Liver (tissue), 8 donors: ENCODE measurements at regions not wholly inside any gene's neighbourhood (a gene's known extent, or its start where the extent isn't known, plus 50 kb on each side); places are given as distances from the start of the nearest gene placed in this dataset.

Experiments used
- DNase-seq: peaks from one replicate; pipeline ENCODE4 v3.0.0-alpha.2; 2017; ENCODE audit warnings: low spot score
- H3K27ac ChIP-seq, 2 donors: one replicate each; pipeline ENCODE4 v1.7.0; 2013; ENCODE audit warnings: inconsistent platforms in 2 of 2, low read length in 2 of 2, control low read depth in 1 of 2, low read depth in 1 of 2, mild to moderate bottlenecking in 1 of 2
- H3K27me3 ChIP-seq, 4 donors: one replicate each; pipeline versions ENCODE4 v1.6.1 to v1.7.0; 2013; ENCODE audit warnings: low read length in 3 of 4, inconsistent platforms in 1 of 4, mild to moderate bottlenecking in 1 of 4, moderate library complexity in 1 of 4; ENCODE audit not compliant: control insufficient read depth in 4 of 4, insufficient read depth in 4 of 4
- H3K36me3 ChIP-seq, 4 donors: one replicate each; pipeline versions ENCODE4 v1.6.1 to v1.7.0; 2013; ENCODE audit warnings: low read length in 3 of 4, mild to moderate bottlenecking in 3 of 4, low read depth in 1 of 4, moderate library complexity in 1 of 4; ENCODE audit not compliant: control insufficient read depth in 4 of 4, insufficient read depth in 3 of 4
- H3K4me1 ChIP-seq, 4 donors: one replicate each; pipeline versions ENCODE4 v1.6.1 to v1.7.0; 2013; ENCODE audit warnings: low read length in 3 of 4, mild to moderate bottlenecking in 3 of 4, moderate library complexity in 1 of 4; ENCODE audit not compliant: control insufficient read depth in 4 of 4, insufficient read depth in 4 of 4
- H3K4me3 ChIP-seq, 3 donors: one replicate each; pipeline versions ENCODE4 v1.6.1 to v1.7.0; 2013; ENCODE audit warnings: low read length in 3 of 3, control low read depth in 1 of 3, low read depth in 1 of 3, mild to moderate bottlenecking in 1 of 3
- H3K9ac ChIP-seq, 2 donors: one replicate each; pipeline ENCODE4 v1.7.0; 2013; ENCODE audit warnings: low read length in 2 of 2, mild to moderate bottlenecking in 2 of 2, moderate library complexity in 2 of 2, control low read depth in 1 of 2, low read depth in 1 of 2
- H3K9me3 ChIP-seq, 4 donors: one replicate each; pipeline versions ENCODE4 v1.6.1 to v1.7.0; 2013; ENCODE audit warnings: low read length in 3 of 4; ENCODE audit not compliant: control insufficient read depth in 4 of 4
- ATF3 ChIP-seq: IDR thresholded peaks from 2 replicates; pipeline ENCODE4 v1.6.1; 2016; ENCODE audit warnings: antibody characterized with exemption
- CTCF ChIP-seq: fragments of 150-350 bp; IDR thresholded peaks from 2 replicates; pipeline ENCODE4 v1.5.1; 2017; ENCODE audit warnings: improper control_type of control experiment, low read depth, low read length; ENCODE audit not compliant: missing input control
- EGR1 ChIP-seq, 2 donors: IDR thresholded peaks; 2 replicates each; pipeline ENCODE4 v1.6.1; 2016 to 2018; ENCODE audit warnings: antibody characterized with exemption in 2 of 2, low read depth in 2 of 2
- FOXA1 ChIP-seq: IDR thresholded peaks from 2 replicates; pipeline ENCODE4 v1.6.1; 2016; ENCODE audit warnings: antibody characterized with exemption
- FOXA2 ChIP-seq: IDR thresholded peaks from 2 replicates; pipeline ENCODE4 v1.6.1; 2016; ENCODE audit warnings: antibody characterized with exemption
- GABPA ChIP-seq, 2 donors: IDR thresholded peaks in 1 of 2; conservative IDR thresholded peaks in 1 of 2; 2 replicates each; pipeline ENCODE4 v1.6.1; 2016; ENCODE audit warnings: antibody characterized with exemption in 2 of 2, mild to moderate bottlenecking in 1 of 2, moderate library complexity in 1 of 2
- HNF4A ChIP-seq, 2 donors: conservative IDR thresholded peaks; 2 replicates each; pipeline ENCODE4 v1.6.1; 2016; ENCODE audit warnings: antibody characterized with exemption in 2 of 2, mild to moderate bottlenecking in 2 of 2
- HNF4G ChIP-seq: IDR thresholded peaks from 2 replicates; pipeline ENCODE4 v1.6.1; 2016; ENCODE audit warnings: antibody characterized with exemption
- JUND ChIP-seq, 2 donors: IDR thresholded peaks; 2 replicates each; pipeline ENCODE4 v1.6.1; 2016; ENCODE audit warnings: antibody characterized with exemption in 2 of 2
- NR2F2 ChIP-seq: IDR thresholded peaks from 2 replicates; pipeline ENCODE4 v1.6.1; 2016; ENCODE audit warnings: antibody characterized with exemption
- RAD21 ChIP-seq, 2 donors: IDR thresholded peaks; 2 replicates each; pipeline ENCODE4 v1.6.1; 2016; ENCODE audit warnings: antibody characterized with exemption in 2 of 2, mild to moderate bottlenecking in 2 of 2
- RXRA ChIP-seq, 2 donors: IDR thresholded peaks; 2 replicates each; pipeline ENCODE4 v1.6.1; 2017 to 2018; ENCODE audit warnings: antibody characterized with exemption in 2 of 2, mild to moderate bottlenecking in 1 of 2
- TAF1 ChIP-seq: conservative IDR thresholded peaks from 2 replicates; pipeline ENCODE4 v1.6.1; 2016; ENCODE audit warnings: antibody characterized with exemption, mild to moderate bottlenecking
- YY1 ChIP-seq: IDR thresholded peaks from 2 replicates; pipeline ENCODE4 v1.6.1; 2016; ENCODE audit warnings: antibody characterized with exemption, mild to moderate bottlenecking
- ZBTB33 ChIP-seq: IDR thresholded peaks from 2 replicates; pipeline ENCODE4 v1.6.1; 2016; ENCODE audit warnings: antibody characterized with exemption
- WGBS: extraction: QIAGEN DNeasy Blood & Tissue Kit; methylation state at CpG from one replicate; pipeline ENCODE4 v1.1.7; 2013; 5-methylcytosine and 5-hydroxymethylcytosine counted together
- TF ChIP-seq, protein P1 (sequence below): IDR thresholded peaks from 2 replicates; pipeline ENCODE4 v1.6.1; 2016; ENCODE audit warnings: antibody characterized with exemption, mild to moderate bottlenecking
- TF ChIP-seq, protein P2 (sequence below): IDR thresholded peaks from 2 replicates; pipeline ENCODE4 v1.6.1; 2016; ENCODE audit warnings: antibody characterized with exemption
- donor health status: healthy.
- donor health status: healthy.
- donor health status: healthy.
- donor health status: healthy.
- donor health status: healthy.

- Histone ChIP-seq H3K27ac (no peak overlapping the region), H3K4me3 (no peak overlapping the region), H3K9me3 (peaks cover 0 to 4% (median 0%) of the 10 kb centered on the region in 4 donors), H3K36me3 (no peaks in the 10 kb centered on the region), H3K27me3 (no peaks in the 10 kb centered on the region), H3K9ac (no peak overlapping the region), H3K4me1 (no peaks in the 10 kb centered on the region)
- no peak for DNase-seq
- TF ChIP-seq JUND (IDR thresholded peaks at IDR 0.05) (no peak), ATF3 (no peak), RXRA (IDR thresholded peaks at IDR 0.05) (no peak), HNF4G (no peak), YY1 (no peak), CTCF (no peak), TAF1 (no peak), GABPA (IDR thresholded peaks at IDR 0.05 in 1 of 2, conservative IDR thresholded peaks at IDR 0.05 in 1 of 2) (no peak), FOXA2 (no peak), HNF4A (conservative IDR thresholded peaks at IDR 0.05) (no peak), RAD21 (IDR thresholded peaks at IDR 0.05) (no peak), EGR1 (IDR thresholded peaks at IDR 0.05; ENCODE audit: low read depth in 2 of 2) (no peak), FOXA1 (no peak), ZBTB33 (no peak), NR2F2 (no peak)
- TF ChIP-seq, protein P1, sequence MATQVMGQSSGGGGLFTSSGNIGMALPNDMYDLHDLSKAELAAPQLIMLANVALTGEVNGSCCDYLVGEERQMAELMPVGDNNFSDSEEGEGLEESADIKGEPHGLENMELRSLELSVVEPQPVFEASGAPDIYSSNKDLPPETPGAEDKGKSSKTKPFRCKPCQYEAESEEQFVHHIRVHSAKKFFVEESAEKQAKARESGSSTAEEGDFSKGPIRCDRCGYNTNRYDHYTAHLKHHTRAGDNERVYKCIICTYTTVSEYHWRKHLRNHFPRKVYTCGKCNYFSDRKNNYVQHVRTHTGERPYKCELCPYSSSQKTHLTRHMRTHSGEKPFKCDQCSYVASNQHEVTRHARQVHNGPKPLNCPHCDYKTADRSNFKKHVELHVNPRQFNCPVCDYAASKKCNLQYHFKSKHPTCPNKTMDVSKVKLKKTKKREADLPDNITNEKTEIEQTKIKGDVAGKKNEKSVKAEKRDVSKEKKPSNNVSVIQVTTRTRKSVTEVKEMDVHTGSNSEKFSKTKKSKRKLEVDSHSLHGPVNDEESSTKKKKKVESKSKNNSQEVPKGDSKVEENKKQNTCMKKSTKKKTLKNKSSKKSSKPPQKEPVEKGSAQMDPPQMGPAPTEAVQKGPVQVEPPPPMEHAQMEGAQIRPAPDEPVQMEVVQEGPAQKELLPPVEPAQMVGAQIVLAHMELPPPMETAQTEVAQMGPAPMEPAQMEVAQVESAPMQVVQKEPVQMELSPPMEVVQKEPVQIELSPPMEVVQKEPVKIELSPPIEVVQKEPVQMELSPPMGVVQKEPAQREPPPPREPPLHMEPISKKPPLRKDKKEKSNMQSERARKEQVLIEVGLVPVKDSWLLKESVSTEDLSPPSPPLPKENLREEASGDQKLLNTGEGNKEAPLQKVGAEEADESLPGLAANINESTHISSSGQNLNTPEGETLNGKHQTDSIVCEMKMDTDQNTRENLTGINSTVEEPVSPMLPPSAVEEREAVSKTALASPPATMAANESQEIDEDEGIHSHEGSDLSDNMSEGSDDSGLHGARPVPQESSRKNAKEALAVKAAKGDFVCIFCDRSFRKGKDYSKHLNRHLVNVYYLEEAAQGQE, result no peak
- TF ChIP-seq, protein P2, sequence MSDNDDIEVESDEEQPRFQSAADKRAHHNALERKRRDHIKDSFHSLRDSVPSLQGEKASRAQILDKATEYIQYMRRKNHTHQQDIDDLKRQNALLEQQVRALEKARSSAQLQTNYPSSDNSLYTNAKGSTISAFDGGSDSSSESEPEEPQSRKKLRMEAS, result no peak
- 63% methylated on average over 15 of the region's 15 CpGs for WGBS
Measured at GRCh38 chr12:4133636-4134447, 139.7 kb upstream of the CCND2 start.
